Hepatocyte (in vitro differentiated cells): ENCODE measurements at regions not wholly inside any gene's neighbourhood (a gene's known extent, or its start where the extent isn't known, plus 50 kb on each side); places are given as distances from the start of the nearest gene placed in this dataset.

Source experiments
- DNase-seq: peaks from one replicate; pipeline ENCODE4 v3.0.0-alpha.2; 2016; ENCODE audit warnings: low spot score
- H2AFZ ChIP-seq: fragments of 200-600 bp; sonication (generic); 2 replicates; pipeline ENCODE4 v1.6.0; 2016; ENCODE audit warnings: antibody characterized with exemption, mild to moderate bottlenecking
- H3K27ac ChIP-seq: fragments of 200-600 bp; sonication (generic); 2 replicates; pipeline ENCODE4 v1.5.1; 2016; ENCODE audit warnings: mild to moderate bottlenecking
- H3K27me3 ChIP-seq: fragments of 200-600 bp; sonication (generic); 2 replicates; pipeline ENCODE4 v1.6.1; 2016
- H3K36me3 ChIP-seq: fragments of 200-600 bp; sonication (generic); replicated peaks from 2 replicates; pipeline ENCODE4 v1.5.1; 2016; ENCODE audit warnings: low read depth; ENCODE audit not compliant: insufficient read depth
- H3K4me1 ChIP-seq: fragments of 200-600 bp; sonication (generic); 2 replicates; pipeline ENCODE4 v1.5.1; 2016; ENCODE audit warnings: mild to moderate bottlenecking, moderate library complexity; ENCODE audit not compliant: insufficient read depth
- H3K4me2 ChIP-seq: fragments of 200-600 bp; sonication (generic); 2 replicates; pipeline ENCODE4 v1.6.0; 2016
- H3K4me3 ChIP-seq: fragments of 200-600 bp; sonication (generic); 2 replicates; pipeline ENCODE4 v1.5.1; 2016; ENCODE audit warnings: mild to moderate bottlenecking
- H3K79me2 ChIP-seq: fragments of 200-600 bp; sonication (generic); 2 replicates; pipeline ENCODE4 v1.6.0; 2017; ENCODE audit warnings: mild to moderate bottlenecking
- H3K9me2 ChIP-seq: fragments of 200-600 bp; sonication (generic); replicated peaks from 2 replicates; pipeline ENCODE4 v1.6.0; 2017; ENCODE audit warnings: mild to moderate bottlenecking; ENCODE audit not compliant: insufficient read depth
- H3K9me3 ChIP-seq: fragments of 200-600 bp; sonication (generic); 2 replicates; pipeline ENCODE4 v1.5.1; 2016; ENCODE audit warnings: low read depth, mild to moderate bottlenecking
- H4K20me1 ChIP-seq: fragments of 200-600 bp; sonication (generic); 2 replicates; pipeline ENCODE4 v1.6.0; 2016; ENCODE audit warnings: mild to moderate bottlenecking; ENCODE audit not compliant: insufficient read depth, poor library complexity, severe bottlenecking
- EZH2 ChIP-seq: fragments of 200-600 bp; sonication (generic); IDR thresholded peaks from 2 replicates; pipeline ENCODE4 v1.6.1; 2016; ENCODE audit warnings: antibody characterized with exemption, mild to moderate bottlenecking, borderline replicate concordance
- EZH2phosphoT487 ChIP-seq: fragments of 200-600 bp; sonication (generic); IDR thresholded peaks from one replicate; pipeline ENCODE4 v1.6.1; 2018; ENCODE audit warnings: antibody characterized with exemption, mild to moderate bottlenecking, low read depth, moderate library complexity; ENCODE audit not compliant: unreplicated experiment, severe bottlenecking
- WGBS: methylation state at CpG from one replicate; pipeline ENCODE4 v1.1.6; 2016; ENCODE audit warnings: low lambda C conversion rate; ENCODE audit errors: missing lambda C conversion rate; 5-methylcytosine and 5-hydroxymethylcytosine counted together
- TF ChIP-seq, protein P1 (sequence below): fragments of 200-600 bp; sonication (generic); IDR thresholded peaks from 2 replicates; pipeline ENCODE4 v1.5.1; 2016; ENCODE audit warnings: antibody characterized with exemption, mild to moderate bottlenecking; ENCODE audit not compliant: poor library complexity

DNA sequence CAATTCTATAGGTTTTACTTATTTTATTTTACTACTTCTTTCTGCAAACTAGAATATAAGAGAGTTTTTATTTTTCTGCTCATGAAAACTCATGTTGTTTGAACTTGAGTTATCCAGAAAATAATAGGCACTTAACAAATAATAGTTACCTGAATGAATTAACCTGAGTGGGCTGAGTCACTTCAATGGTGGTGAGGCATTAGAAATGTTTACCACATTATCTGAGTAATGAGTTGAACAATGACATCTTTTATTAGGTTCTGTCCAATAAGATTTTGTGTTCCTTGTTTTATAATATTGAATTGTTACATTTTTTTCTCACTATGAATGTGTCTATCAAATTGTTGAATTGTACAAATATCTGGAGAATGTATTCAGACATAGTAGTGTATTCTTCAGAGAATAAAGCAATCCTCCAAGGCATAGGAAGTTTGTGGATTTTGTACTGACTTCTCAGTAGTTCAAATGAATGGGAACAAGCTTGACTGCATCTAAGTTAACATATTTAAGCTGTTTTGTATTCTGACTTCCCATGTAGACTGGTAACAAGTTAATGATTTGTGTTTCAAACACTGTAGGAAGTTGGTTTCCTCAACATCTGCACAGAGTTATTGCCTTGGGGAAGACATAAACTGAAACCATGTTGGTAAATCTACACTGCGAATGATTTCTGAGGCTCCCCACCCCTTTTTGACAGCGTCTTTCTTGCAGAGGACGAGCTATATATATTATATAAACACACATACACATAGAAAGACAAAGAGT lies 1808.9 kb upstream of the TENM3 start:
- peak overlapping the region; percentile 25 for H3K4me2 ChIP-seq

DNA sequence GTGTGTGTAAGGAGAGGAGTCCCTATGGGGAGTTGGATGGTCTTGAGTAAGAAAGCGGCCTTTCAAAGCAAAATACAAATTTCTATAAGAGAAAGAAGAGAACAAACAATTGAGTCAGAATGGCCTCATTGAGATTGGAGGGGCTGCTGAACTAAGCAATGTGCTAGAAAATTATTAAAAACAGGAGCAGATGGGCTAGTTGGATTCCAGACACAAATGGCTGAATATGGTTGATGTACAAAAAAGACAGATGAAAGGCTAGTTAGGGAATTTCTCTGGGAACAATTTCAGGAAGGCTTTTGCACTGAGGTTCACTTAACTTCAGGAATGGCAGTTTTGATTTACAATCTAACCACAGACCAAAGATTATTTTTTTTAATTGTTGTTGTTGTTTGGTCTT lies 1806.8 kb upstream of the TENM3 start:
- no peaks in the 10 kb centered on the region for H3K79me2 ChIP-seq
- H3K27me3 ChIP-seq = no peaks in the 10 kb centered on the region
- H3K4me3 ChIP-seq = no peak overlapping the region
- H2AFZ ChIP-seq = no peak overlapping the region
- H3K27ac ChIP-seq = no peak overlapping the region
- H3K36me3 ChIP-seq = no peaks in the 10 kb centered on the region
- TF ChIP-seq EZH2phosphoT487 (no peak), EZH2 (no peak)
- TF ChIP-seq, protein P1, sequence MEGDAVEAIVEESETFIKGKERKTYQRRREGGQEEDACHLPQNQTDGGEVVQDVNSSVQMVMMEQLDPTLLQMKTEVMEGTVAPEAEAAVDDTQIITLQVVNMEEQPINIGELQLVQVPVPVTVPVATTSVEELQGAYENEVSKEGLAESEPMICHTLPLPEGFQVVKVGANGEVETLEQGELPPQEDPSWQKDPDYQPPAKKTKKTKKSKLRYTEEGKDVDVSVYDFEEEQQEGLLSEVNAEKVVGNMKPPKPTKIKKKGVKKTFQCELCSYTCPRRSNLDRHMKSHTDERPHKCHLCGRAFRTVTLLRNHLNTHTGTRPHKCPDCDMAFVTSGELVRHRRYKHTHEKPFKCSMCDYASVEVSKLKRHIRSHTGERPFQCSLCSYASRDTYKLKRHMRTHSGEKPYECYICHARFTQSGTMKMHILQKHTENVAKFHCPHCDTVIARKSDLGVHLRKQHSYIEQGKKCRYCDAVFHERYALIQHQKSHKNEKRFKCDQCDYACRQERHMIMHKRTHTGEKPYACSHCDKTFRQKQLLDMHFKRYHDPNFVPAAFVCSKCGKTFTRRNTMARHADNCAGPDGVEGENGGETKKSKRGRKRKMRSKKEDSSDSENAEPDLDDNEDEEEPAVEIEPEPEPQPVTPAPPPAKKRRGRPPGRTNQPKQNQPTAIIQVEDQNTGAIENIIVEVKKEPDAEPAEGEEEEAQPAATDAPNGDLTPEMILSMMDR = no peak
- no peak overlapping the region for H3K4me2 ChIP-seq
- WGBS = 100% methylated on average over 1 of the region's 1 CpG
- DNase-seq = no peak
- no peaks in the 10 kb centered on the region for H3K4me1 ChIP-seq
- H3K9me2 ChIP-seq = no peaks in the 10 kb centered on the region
- no peaks in the 10 kb centered on the region for H4K20me1 ChIP-seq
- no peaks in the 10 kb centered on the region for H3K9me3 ChIP-seq

More for the DNA sequence above, 1808.9 kb upstream of the TENM3 start:
- Histone ChIP-seq H3K79me2 (no peaks in the 10 kb centered on the region), H3K27ac (no peak overlapping the region), H3K9me3 (no peaks in the 10 kb centered on the region), H3K9me2 (no peaks in the 10 kb centered on the region), H3K36me3 (no peaks in the 10 kb centered on the region), H2AFZ (no peak overlapping the region), H4K20me1 (no peaks in the 10 kb centered on the region), H3K27me3 (no peaks in the 10 kb centered on the region), H3K4me3 (no peak overlapping the region), H3K4me1 (no peaks in the 10 kb centered on the region)
- TF ChIP-seq EZH2 (no peak), EZH2phosphoT487 (no peak)
- TF ChIP-seq, protein P1 = no peak
- DNase-seq = no peak
- 48% methylated on average over 3 of the region's 3 CpGs for WGBS

GRCh38 chr4:180437601-180438000 lies 1805.6 kb upstream of the TENM3 start:
- no peaks in the 10 kb centered on the region for H3K27me3 ChIP-seq
- no peaks in the 10 kb centered on the region for H3K79me2 ChIP-seq
- 84% methylated on average over 5 of the region's 5 CpGs for WGBS
- no peaks in the 10 kb centered on the region for H3K36me3 ChIP-seq
- H3K27ac ChIP-seq = no peak overlapping the region
- H3K4me1 ChIP-seq = no peaks in the 10 kb centered on the region
- H3K4me2 ChIP-seq = no peak overlapping the region
- H3K4me3 ChIP-seq = no peak overlapping the region
- H4K20me1 ChIP-seq = no peaks in the 10 kb centered on the region
- no peak for DNase-seq
- TF ChIP-seq, protein P1 = no peak
- no peak for TF ChIP-seq EZH2
- TF ChIP-seq EZH2phosphoT487 = no peak
- no peaks in the 10 kb centered on the region for H3K9me2 ChIP-seq
- H3K9me3 ChIP-seq = no peaks in the 10 kb centered on the region
- no peak overlapping the region for H2AFZ ChIP-seq

DNA sequence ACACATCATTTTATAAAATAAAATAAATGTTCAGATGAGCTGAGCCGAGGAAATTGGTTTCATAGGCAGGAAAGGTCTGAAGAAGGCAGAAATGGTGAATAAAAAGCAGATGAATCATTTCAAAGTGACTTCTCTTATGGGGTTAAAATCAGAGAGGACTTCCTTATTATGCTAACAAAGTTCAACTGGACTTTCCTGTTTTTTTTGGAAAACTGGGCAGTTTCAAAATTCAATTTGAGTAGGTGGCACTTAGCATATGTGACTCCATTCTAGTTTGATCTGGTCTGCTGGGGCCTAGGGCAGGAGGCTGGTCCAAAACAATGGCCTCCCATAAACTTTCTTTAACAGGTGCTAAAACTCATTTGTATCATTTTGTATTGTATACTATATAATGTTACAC lies 1794.9 kb upstream of the TENM3 start:
- no peaks in the 10 kb centered on the region for H3K9me2 ChIP-seq
- no peak overlapping the region for H3K27ac ChIP-seq
- H3K9me3 ChIP-seq = no peaks in the 10 kb centered on the region
- no peaks in the 10 kb centered on the region for H4K20me1 ChIP-seq
- H3K4me1 ChIP-seq = no peaks in the 10 kb centered on the region
- H3K36me3 ChIP-seq = no peaks in the 10 kb centered on the region
- no peak overlapping the region for H3K4me3 ChIP-seq
- TF ChIP-seq, protein P1 = no peak
- TF ChIP-seq EZH2phosphoT487 (no peak), EZH2 (no peak)
- H3K4me2 ChIP-seq = no peak overlapping the region
- no peak for DNase-seq
- no peaks in the 10 kb centered on the region for H3K79me2 ChIP-seq
- no peak overlapping the region for H2AFZ ChIP-seq
- H3K27me3 ChIP-seq = no peaks in the 10 kb centered on the region
- WGBS = 87% methylated on average over 1 of the region's 1 CpG
